Sciatic nerve (tissue), 2 donors: ENCODE measurements at regions not wholly inside any gene's neighbourhood (a gene's known extent, or its start where the extent isn't known, plus 50 kb on each side); places are given as distances from the start of the nearest gene placed in this dataset.

Experiments used
- ATAC-seq: fragments of 200-7000 bp; cut with Tn5 transposase; one replicate; pipeline ENCODE4 v1.9.1; 2020; ENCODE audit warnings: mild to moderate bottlenecking, moderate library complexity
- DNase-seq: peaks from one replicate; pipeline ENCODE4 v3.0.0-alpha.2; 2020; ENCODE audit warnings: low spot score
- intact Hi-C: fragments of 100-400 bp; cut with DNase I; formaldehyde crosslinking; loops from one replicate; pipeline ENCODE4 v1.14.2; 2022
- donor health status: DM: no; HTN: no; CAD: no.
- donor health status: DM: no; HTN: no; CAD: no.

DNA sequence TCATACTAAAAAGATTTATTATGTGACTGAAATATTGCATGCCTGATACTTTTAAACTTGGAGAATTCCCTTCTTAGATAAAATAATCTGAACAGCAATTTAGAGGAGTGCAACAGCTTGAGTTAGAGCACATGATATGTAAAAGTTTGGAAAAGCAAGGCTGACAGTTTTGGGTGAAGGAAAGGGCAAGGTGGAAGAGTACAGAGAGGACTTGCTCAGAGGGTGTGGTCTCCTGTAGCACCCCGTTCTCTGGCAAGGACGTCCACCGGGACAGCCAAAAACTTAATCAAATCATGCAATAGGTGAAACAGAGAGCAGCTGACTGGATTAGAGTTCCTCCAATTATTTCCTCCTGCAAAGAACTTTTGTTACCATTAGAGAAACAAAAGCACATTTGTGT, 65.2 kb upstream of the PDZRN4 start:
- DNase-seq: peak; percentile 58
- ATAC-seq: peak; percentile 95

DNA sequence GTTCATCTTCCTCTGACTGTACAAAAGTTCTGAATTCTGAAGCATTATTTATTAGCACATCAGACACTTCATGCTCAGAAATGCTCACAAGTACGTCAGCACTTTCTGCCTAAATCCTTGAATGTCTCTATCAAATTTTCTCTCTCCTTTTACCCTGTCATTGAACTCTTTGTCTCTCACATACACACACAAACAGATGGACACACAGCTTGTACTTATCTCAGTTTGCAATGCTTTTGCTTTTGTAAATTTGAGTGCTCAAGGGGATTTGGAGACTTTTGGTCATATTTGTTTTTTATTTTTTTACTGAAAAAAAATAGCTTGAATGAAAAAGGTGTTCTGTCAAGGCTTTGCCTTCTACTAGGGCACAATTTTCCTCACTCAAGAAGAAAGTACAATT, 64.2 kb upstream of the PDZRN4 start:
- no peak for DNase-seq
- ATAC-seq: peak; percentile 16
- intact Hi-C loops: no loop called here

More for the DNA sequence above, 65.2 kb upstream of the PDZRN4 start:
- intact Hi-C loops: no loop called here
